Gastrocnemius medialis (tissue), 4 donors: ENCODE measurements at regions not wholly inside any gene's neighbourhood (a gene's known extent, or its start where the extent isn't known, plus 50 kb on each side); places are given as distances from the start of the nearest gene placed in this dataset.

Experiments used
- ATAC-seq, 2 donors: fragments of 150-250 bp; one replicate each; pipeline ENCODE4 v1.9.1; 2016
- DNase-seq, 2 donors: peaks; one replicate each; pipeline ENCODE4 v3.0.0-alpha.2; 2019
- H3K27ac ChIP-seq, 4 donors: fragments of 200-600 bp; sonication (generic); 1 replicate in 1 of 4; 2 replicates in 3 of 4; pipeline ENCODE4 v1.5.1; 2016 to 2018; ENCODE audit warnings: mild to moderate bottlenecking in 2 of 4, moderate library complexity in 1 of 4
- H3K27me3 ChIP-seq, 3 donors: fragments of 200-600 bp; sonication (generic) in 2 of 3; 1 replicate in 1 of 3; 2 replicates in 2 of 3; pipeline versions ENCODE4 v1.5.1 to v1.6.0; 2016 to 2019; ENCODE audit warnings: mild to moderate bottlenecking in 1 of 3, moderate library complexity in 1 of 3
- H3K36me3 ChIP-seq, 2 donors: fragments of 200-600 bp; sonication (generic) in 1 of 2; one replicate each; pipeline ENCODE4 v1.5.1; 2017 to 2018
- H3K4me1 ChIP-seq, 2 donors: fragments of 200-600 bp; sonication (generic) in 1 of 2; one replicate each; pipeline ENCODE4 v1.5.1; 2016 to 2017; ENCODE audit warnings: mild to moderate bottlenecking in 2 of 2
- H3K4me3 ChIP-seq, 4 donors: fragments of 200-600 bp; sonication (generic) in 3 of 4; 1 replicate in 1 of 4; 2 replicates in 3 of 4; pipeline ENCODE4 v1.5.1; 2016 to 2019; ENCODE audit warnings: mild to moderate bottlenecking in 2 of 4
- H3K9me3 ChIP-seq, 3 donors: fragments of 200-600 bp; sonication (generic) in 2 of 3; 1 replicate in 1 of 3; 2 replicates in 2 of 3; pipeline ENCODE4 v1.5.1; 2016 to 2019
- POLR2A ChIP-seq, 2 donors: fragments of 450-650 bp; IDR thresholded peaks; one replicate each; pipeline ENCODE4 v1.6.1; 2017; ENCODE audit warnings: antibody characterized with exemption in 2 of 2, mild to moderate bottlenecking in 2 of 2, moderate library complexity in 2 of 2
- in situ Hi-C, 4 donors: fragments of 200-750 bp; cut with MboI; loops; one replicate each; pipeline versions ENCODE4 v1.15.0 to v1.8.0; 2017; ENCODE audit warnings: low sequenced_read_pairs in 4 of 4
- intact Hi-C: fragments of 100-400 bp; cut with DNase I; formaldehyde crosslinking; loops from one replicate; pipeline ENCODE4 v1.15.1; 2023; ENCODE audit warnings: low total_unique reads
- TF ChIP-seq, protein P1 (sequence below), 5 experiments: fragments of 450-650 bp in 3 of 5; fragments of 200-600 bp in 2 of 5; sonication (generic) in 2 of 5; IDR thresholded peaks in 4 of 5; conservative IDR thresholded peaks in 1 of 5; 1 replicate in 4 of 5; 2 replicates in 1 of 5; pipeline ENCODE4 v1.5.1; 2016 to 2019; ENCODE audit warnings: antibody characterized with exemption in 5 of 5, mild to moderate bottlenecking in 3 of 5, moderate library complexity in 3 of 5

DNA sequence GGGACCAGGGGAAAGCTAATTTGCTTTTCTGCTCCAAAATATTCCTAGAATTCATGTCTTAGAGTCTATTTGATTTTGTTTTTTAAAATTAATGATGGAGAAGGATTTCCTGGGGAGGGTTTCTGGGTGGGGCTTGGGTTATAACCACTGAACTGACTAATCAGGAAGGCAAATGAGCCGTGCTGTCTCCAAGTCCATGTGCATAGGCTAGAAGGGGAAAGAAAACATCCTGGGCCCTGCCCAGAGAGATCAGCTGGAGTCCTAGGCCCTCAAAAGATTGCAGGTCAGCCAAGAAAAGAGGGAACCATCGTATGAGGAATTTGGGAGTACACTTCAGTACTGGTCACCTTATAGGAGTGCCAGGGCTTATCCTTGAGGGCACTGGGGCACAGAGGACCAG lies 480.2 kb upstream of the CELF4 start:
- TF ChIP-seq, protein P1, sequence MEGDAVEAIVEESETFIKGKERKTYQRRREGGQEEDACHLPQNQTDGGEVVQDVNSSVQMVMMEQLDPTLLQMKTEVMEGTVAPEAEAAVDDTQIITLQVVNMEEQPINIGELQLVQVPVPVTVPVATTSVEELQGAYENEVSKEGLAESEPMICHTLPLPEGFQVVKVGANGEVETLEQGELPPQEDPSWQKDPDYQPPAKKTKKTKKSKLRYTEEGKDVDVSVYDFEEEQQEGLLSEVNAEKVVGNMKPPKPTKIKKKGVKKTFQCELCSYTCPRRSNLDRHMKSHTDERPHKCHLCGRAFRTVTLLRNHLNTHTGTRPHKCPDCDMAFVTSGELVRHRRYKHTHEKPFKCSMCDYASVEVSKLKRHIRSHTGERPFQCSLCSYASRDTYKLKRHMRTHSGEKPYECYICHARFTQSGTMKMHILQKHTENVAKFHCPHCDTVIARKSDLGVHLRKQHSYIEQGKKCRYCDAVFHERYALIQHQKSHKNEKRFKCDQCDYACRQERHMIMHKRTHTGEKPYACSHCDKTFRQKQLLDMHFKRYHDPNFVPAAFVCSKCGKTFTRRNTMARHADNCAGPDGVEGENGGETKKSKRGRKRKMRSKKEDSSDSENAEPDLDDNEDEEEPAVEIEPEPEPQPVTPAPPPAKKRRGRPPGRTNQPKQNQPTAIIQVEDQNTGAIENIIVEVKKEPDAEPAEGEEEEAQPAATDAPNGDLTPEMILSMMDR (IDR thresholded peaks at IDR 0.05 in 4 of 5, conservative IDR thresholded peaks at IDR 0.05 in 1 of 5): no peak
- no peak for TF ChIP-seq POLR2A (IDR thresholded peaks at IDR 0.05)
- H3K27me3 ChIP-seq: no peaks in the 10 kb centered on the region
- no peak for DNase-seq
- no peaks in the 10 kb centered on the region for H3K9me3 ChIP-seq
- ATAC-seq: no peak
- no peaks in the 10 kb centered on the region for H3K4me1 ChIP-seq
- in situ Hi-C loops (no loop called here), intact Hi-C loops (no loop called here)
- H3K27ac ChIP-seq: no peak overlapping the region
- H3K36me3 ChIP-seq: no peaks in the 10 kb centered on the region
- no peak overlapping the region for H3K4me3 ChIP-seq

DNA sequence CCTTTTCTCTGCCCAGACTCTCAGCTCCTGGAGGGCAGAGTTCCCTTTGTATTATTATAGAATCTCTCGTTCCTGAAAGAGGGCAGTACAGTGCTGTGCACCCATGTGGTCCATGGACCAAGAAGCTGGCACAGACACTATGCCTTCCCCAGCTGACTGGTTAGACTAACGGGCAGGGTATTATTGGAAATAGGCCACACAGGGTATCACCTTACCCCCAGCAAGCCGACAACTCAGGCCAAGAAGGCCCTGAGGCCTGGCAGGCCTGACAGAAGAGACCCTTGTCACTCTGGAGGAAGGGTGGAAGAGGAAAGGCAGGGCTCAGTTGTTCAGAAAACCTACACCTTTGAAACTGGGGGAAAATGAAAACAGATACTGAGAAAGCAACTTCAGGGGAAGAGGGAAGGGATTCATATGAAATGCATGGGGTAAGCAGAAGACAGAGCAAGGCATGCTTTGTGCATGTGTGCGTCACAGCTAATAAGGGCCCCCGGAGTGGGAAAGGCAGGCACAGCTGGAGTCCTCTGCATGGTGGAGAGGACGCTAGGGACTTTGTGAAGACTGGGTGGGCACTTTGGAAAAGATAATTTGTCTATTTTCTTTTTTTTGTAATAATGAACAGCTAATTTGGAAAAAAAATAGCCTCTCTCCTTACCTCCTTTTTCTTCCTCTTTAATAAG lies 476.8 kb upstream of the CELF4 start:
- H3K27ac ChIP-seq: no peak overlapping the region
- no peak for ATAC-seq
- H3K4me1 ChIP-seq: no peaks in the 10 kb centered on the region
- no peak for DNase-seq
- H3K36me3 ChIP-seq: no peaks in the 10 kb centered on the region
- TF ChIP-seq POLR2A (IDR thresholded peaks at IDR 0.05): no peak
- TF ChIP-seq, protein P1 (IDR thresholded peaks at IDR 0.05 in 4 of 5, conservative IDR thresholded peaks at IDR 0.05 in 1 of 5): no peak
- no peaks in the 10 kb centered on the region for H3K27me3 ChIP-seq
- in situ Hi-C loops: no loop called here
- intact Hi-C loops: no loop called here
- H3K9me3 ChIP-seq: no peaks in the 10 kb centered on the region
- no peak overlapping the region for H3K4me3 ChIP-seq

DNA sequence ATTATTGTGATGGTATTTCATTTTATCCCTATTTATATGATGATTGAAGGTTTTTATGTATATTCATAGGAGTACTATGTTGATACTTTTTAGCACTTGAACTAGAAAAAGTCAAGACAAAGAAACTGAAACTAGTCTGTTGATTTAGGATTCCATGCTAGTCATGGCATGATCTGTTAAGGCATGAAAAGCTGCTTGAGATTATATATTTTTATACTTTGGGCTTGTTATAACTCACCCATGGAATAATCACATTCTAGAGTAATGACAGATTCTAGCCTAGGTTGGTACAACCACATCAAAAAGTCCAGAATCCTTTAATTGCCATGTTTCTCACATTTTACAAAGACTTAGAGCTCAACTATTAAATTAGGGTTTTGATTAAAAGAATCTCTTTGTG lies 472.6 kb upstream of the CELF4 start:
- TF ChIP-seq, protein P1 (IDR thresholded peaks at IDR 0.05 in 4 of 5, conservative IDR thresholded peaks at IDR 0.05 in 1 of 5): no peak
- intact Hi-C loops: no loop called here
- no peak overlapping the region for H3K27ac ChIP-seq

DNA sequence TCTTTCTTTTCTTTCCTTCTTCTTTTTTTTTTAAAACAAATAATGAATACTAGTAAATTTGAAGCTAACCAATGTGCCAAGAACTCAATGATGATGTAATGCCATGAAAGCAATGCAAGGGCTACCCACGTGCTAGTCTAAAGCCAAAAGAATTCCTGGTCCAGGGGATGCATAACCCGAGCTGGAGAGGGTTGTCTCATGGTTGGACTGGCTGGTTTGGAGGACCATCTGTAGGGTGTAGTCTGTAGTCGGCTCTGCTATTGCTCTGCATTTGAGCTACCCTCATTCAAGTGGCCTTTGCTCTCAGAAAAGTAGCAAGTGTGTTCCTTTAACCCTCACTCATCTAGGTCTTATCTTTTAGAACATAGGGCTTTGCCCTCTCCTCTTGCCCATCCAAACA lies 469.6 kb upstream of the CELF4 start:
- H3K4me1 ChIP-seq: no peaks in the 10 kb centered on the region
- H3K27me3 ChIP-seq: no peaks in the 10 kb centered on the region
- intact Hi-C loops (no loop called here), in situ Hi-C loops (no loop called here)
- H3K4me3 ChIP-seq: no peak overlapping the region
- ATAC-seq: no peak
- DNase-seq: no peak
- H3K36me3 ChIP-seq: no peaks in the 10 kb centered on the region
- no peak overlapping the region for H3K27ac ChIP-seq
- TF ChIP-seq POLR2A (IDR thresholded peaks at IDR 0.05): no peak
- TF ChIP-seq, protein P1 (IDR thresholded peaks at IDR 0.05 in 4 of 5, conservative IDR thresholded peaks at IDR 0.05 in 1 of 5): no peak
- no peaks in the 10 kb centered on the region for H3K9me3 ChIP-seq

More for the DNA sequence above, 472.6 kb upstream of the CELF4 start:
- DNase-seq: no peak
- no peak for ATAC-seq
- H3K4me3 ChIP-seq: no peak overlapping the region
- no peaks in the 10 kb centered on the region for H3K27me3 ChIP-seq
- no peaks in the 10 kb centered on the region for H3K9me3 ChIP-seq
- in situ Hi-C loops: no loop called here
- H3K36me3 ChIP-seq: no peaks in the 10 kb centered on the region
- no peaks in the 10 kb centered on the region for H3K4me1 ChIP-seq

DNA sequence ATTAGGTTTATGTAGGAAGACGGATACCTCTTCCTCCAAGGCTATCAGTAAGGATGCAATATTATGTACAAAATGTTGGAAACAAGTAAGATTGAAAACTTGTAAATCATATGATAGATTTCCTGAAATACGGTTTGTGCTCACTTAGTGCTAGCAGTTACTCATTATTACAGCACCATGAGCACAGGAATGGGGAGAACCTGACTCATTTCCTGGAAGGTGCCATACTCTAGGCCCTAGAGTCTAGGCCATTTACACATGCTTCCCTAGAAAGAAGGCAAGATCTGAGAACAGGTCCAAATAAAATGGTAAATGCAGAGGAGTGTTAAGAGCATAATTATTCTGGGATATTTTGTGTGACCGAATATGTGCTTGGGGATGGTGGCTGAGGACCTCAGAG lies 467.7 kb upstream of the CELF4 start:
- DNase-seq (no peak), ATAC-seq (no peak)
- intact Hi-C loops (no loop called here), in situ Hi-C loops (no loop called here)
- H3K4me3 ChIP-seq: no peak overlapping the region
- no peak for TF ChIP-seq POLR2A (IDR thresholded peaks at IDR 0.05)
- TF ChIP-seq, protein P1 (IDR thresholded peaks at IDR 0.05 in 4 of 5, conservative IDR thresholded peaks at IDR 0.05 in 1 of 5): no peak
- no peaks in the 10 kb centered on the region for H3K27me3 ChIP-seq
- H3K9me3 ChIP-seq: no peaks in the 10 kb centered on the region
- H3K36me3 ChIP-seq: no peaks in the 10 kb centered on the region
- H3K4me1 ChIP-seq: no peaks in the 10 kb centered on the region
- no peak overlapping the region for H3K27ac ChIP-seq
